ENCODE measurements at regions not wholly inside any gene's neighbourhood (a gene's known extent, or its start where the extent isn't known, plus 50 kb on each side); places are given as distances from the start of the nearest gene placed in this dataset.

- H3K4me2 ChIP-seq (ENCODE audit: low read length): no peak overlapping the region
- no peaks in the 10 kb centered on the region for H3K27me3 ChIP-seq (ENCODE audit: low read depth, low read length)
- H3K4me3 ChIP-seq (ENCODE audit: low read length): no peak overlapping the region
- H4K20me1 ChIP-seq (ENCODE audit: insufficient read depth, low read length): no peaks in the 10 kb centered on the region
- H3K9ac ChIP-seq (ENCODE audit: low read length): no peak overlapping the region
- H3K4me1 ChIP-seq (ENCODE audit: low read length): no peaks in the 10 kb centered on the region
- TF ChIP-seq EZH2phosphoT487 (IDR thresholded peaks at IDR 0.05; ENCODE audit: low read depth) (no peak), CTCF (IDR thresholded peaks at IDR 0.05; ENCODE audit: low read depth, low read length) (no peak)
- no peak overlapping the region for H2AFZ ChIP-seq (ENCODE audit: low read depth, low read length)
- H3K79me2 ChIP-seq (ENCODE audit: low read length): no peaks in the 10 kb centered on the region
- H3K36me3 ChIP-seq (replicated peaks; ENCODE audit: low read depth, low read length): no peaks in the 10 kb centered on the region
- no peaks in the 10 kb centered on the region for H3K9me3 ChIP-seq (ENCODE audit: insufficient read depth, low read length)
- no peak overlapping the region for H3K27ac ChIP-seq (ENCODE audit: low read length)
Measured at GRCh38 chr10:16256336-16256735, 180.5 kb upstream of the PTER start.

- Histone ChIP-seq H3K9me3 (ENCODE audit: insufficient read depth, low read length) (no peaks in the 10 kb centered on the region), H4K20me1 (ENCODE audit: insufficient read depth, low read length) (no peaks in the 10 kb centered on the region), H3K4me1 (ENCODE audit: low read length) (no peaks in the 10 kb centered on the region), H3K4me3 (ENCODE audit: low read length) (no peak overlapping the region), H2AFZ (ENCODE audit: low read depth, low read length) (no peak overlapping the region), H3K4me2 (ENCODE audit: low read length) (no peak overlapping the region), H3K27ac (ENCODE audit: low read length) (no peak overlapping the region), H3K27me3 (ENCODE audit: low read depth, low read length) (no peaks in the 10 kb centered on the region), H3K79me2 (ENCODE audit: low read length) (no peaks in the 10 kb centered on the region), H3K36me3 (replicated peaks; ENCODE audit: low read depth, low read length) (no peaks in the 10 kb centered on the region), H3K9ac (ENCODE audit: low read length) (no peak overlapping the region)
- no peak for TF ChIP-seq EZH2phosphoT487 (IDR thresholded peaks at IDR 0.05; ENCODE audit: low read depth)
- TF ChIP-seq CTCF (IDR thresholded peaks at IDR 0.05; ENCODE audit: low read depth, low read length): no peak
Measured at GRCh38 chr10:16258291-16259040, 178.3 kb upstream of the PTER start.

GRCh38 chr10:16259726-16260125, 177.1 kb upstream of the PTER start:
- H2AFZ ChIP-seq (ENCODE audit: low read depth, low read length): no peak overlapping the region
- H3K9me3 ChIP-seq (ENCODE audit: insufficient read depth, low read length): no peaks in the 10 kb centered on the region
- no peak overlapping the region for H3K27ac ChIP-seq (ENCODE audit: low read length)
- H3K27me3 ChIP-seq (ENCODE audit: low read depth, low read length): no peaks in the 10 kb centered on the region
- TF ChIP-seq EZH2phosphoT487 (IDR thresholded peaks at IDR 0.05; ENCODE audit: low read depth) (no peak), CTCF (IDR thresholded peaks at IDR 0.05; ENCODE audit: low read depth, low read length) (no peak)
- no peaks in the 10 kb centered on the region for H3K79me2 ChIP-seq (ENCODE audit: low read length)
- H3K4me3 ChIP-seq (ENCODE audit: low read length): no peak overlapping the region
- H3K4me2 ChIP-seq (ENCODE audit: low read length): no peak overlapping the region
- no peaks in the 10 kb centered on the region for H3K4me1 ChIP-seq (ENCODE audit: low read length)
- H3K9ac ChIP-seq (ENCODE audit: low read length): no peak overlapping the region
- no peaks in the 10 kb centered on the region for H3K36me3 ChIP-seq (replicated peaks; ENCODE audit: low read depth, low read length)
- H4K20me1 ChIP-seq (ENCODE audit: insufficient read depth, low read length): no peaks in the 10 kb centered on the region

GRCh38 chr10:16260388-16260787, 176.4 kb upstream of the PTER start:
- Histone ChIP-seq H3K27me3 (ENCODE audit: low read depth, low read length) (no peaks in the 10 kb centered on the region), H3K36me3 (replicated peaks; ENCODE audit: low read depth, low read length) (no peaks in the 10 kb centered on the region), H3K4me1 (ENCODE audit: low read length) (no peaks in the 10 kb centered on the region), H3K9me3 (ENCODE audit: insufficient read depth, low read length) (no peaks in the 10 kb centered on the region), H2AFZ (ENCODE audit: low read depth, low read length) (no peak overlapping the region), H3K9ac (ENCODE audit: low read length) (no peak overlapping the region), H3K79me2 (ENCODE audit: low read length) (no peaks in the 10 kb centered on the region), H3K4me3 (ENCODE audit: low read length) (no peak overlapping the region), H3K4me2 (ENCODE audit: low read length) (no peak overlapping the region), H3K27ac (ENCODE audit: low read length) (no peak overlapping the region), H4K20me1 (ENCODE audit: insufficient read depth, low read length) (no peaks in the 10 kb centered on the region)
- TF ChIP-seq EZH2phosphoT487 (IDR thresholded peaks at IDR 0.05; ENCODE audit: low read depth): no peak
- TF ChIP-seq CTCF (IDR thresholded peaks at IDR 0.05; ENCODE audit: low read depth, low read length): no peak

Data from OCI-LY3 (cell line).